SHP77 treated with DMSO at 0.1 percent for 48 hours (cell line): ENCODE measurements at regions not wholly inside any gene's neighbourhood (a gene's known extent, or its start where the extent isn't known, plus 50 kb on each side); places are given as distances from the start of the nearest gene placed in this dataset.
"Not testable (repeated sequence)": the region's sequence is repeated elsewhere in the genome, so short reads cannot be mapped to it uniquely, and the experiment has no call there.

Experiments used
- DNase-seq: peaks from one replicate; lab custom pipeline; 2025; lab: John Stamatoyannopoulos, UW

GRCh38 chr4:159939681-159940080 lies 836.8 kb downstream of the RAPGEF2 start:
- not testable (repeated sequence) for DNase-seq

- DNase-seq = no peak
Measured at GRCh38 chr4:159941076-159941475, 838.2 kb downstream of the RAPGEF2 start.

- no peak for DNase-seq
Measured at GRCh38 chr4:159944477-159944876, 841.6 kb downstream of the RAPGEF2 start.

- DNase-seq = no peak
Measured at GRCh38 chr4:159946983-159947615, 844.2 kb downstream of the RAPGEF2 start.

GRCh38 chr4:159950707-159951106 lies 847.8 kb downstream of the RAPGEF2 start:
- no peak for DNase-seq

GRCh38 chr4:159966746-159967145 lies 863.9 kb downstream of the RAPGEF2 start:
- DNase-seq = no peak

GRCh38 chr4:159976871-159977482 lies 874.1 kb downstream of the RAPGEF2 start:
- not testable (repeated sequence) for DNase-seq

GRCh38 chr4:159977907-159978617 lies 875.2 kb downstream of the RAPGEF2 start:
- DNase-seq = no peak

GRCh38 chr4:159979351-159979750 lies 876.5 kb downstream of the RAPGEF2 start:
- DNase-seq = no peak

GRCh38 chr4:159979953-159980352 lies 877.1 kb downstream of the RAPGEF2 start:
- DNase-seq = no peak

- DNase-seq = no peak
Measured at GRCh38 chr4:159980826-159981468, 878.1 kb downstream of the RAPGEF2 start.

- no peak for DNase-seq
Measured at GRCh38 chr4:159981469-159981856, 878.6 kb downstream of the RAPGEF2 start.

- DNase-seq = no peak
Measured at GRCh38 chr4:159983082-159983481, 880.2 kb downstream of the RAPGEF2 start.

GRCh38 chr4:160009656-160010493 lies 907.0 kb downstream of the RAPGEF2 start:
- no peak for DNase-seq

- DNase-seq = no peak
Measured at GRCh38 chr4:160019936-160020335, 917.1 kb downstream of the RAPGEF2 start.

- no peak for DNase-seq
Measured at GRCh38 chr4:160020804-160021203, 917.9 kb downstream of the RAPGEF2 start.

GRCh38 chr4:160021870-160022269 lies 919.0 kb downstream of the RAPGEF2 start:
- no peak for DNase-seq

- no peak for DNase-seq
Measured at GRCh38 chr4:160026721-160027120, 923.8 kb downstream of the RAPGEF2 start.

GRCh38 chr4:160034501-160034900 lies 931.6 kb downstream of the RAPGEF2 start:
- no peak for DNase-seq

GRCh38 chr4:160038615-160039014 lies 935.7 kb downstream of the RAPGEF2 start:
- DNase-seq = no peak

- no peak for DNase-seq
Measured at GRCh38 chr4:160044693-160045092, 941.8 kb downstream of the RAPGEF2 start.
